ENCODE measurements at regions not wholly inside any gene's neighbourhood (a gene's known extent, or its start where the extent isn't known, plus 50 kb on each side); places are given as distances from the start of the nearest gene placed in this dataset.
"Not testable (repeated sequence)": the region's sequence is repeated elsewhere in the genome, so short reads cannot be mapped to it uniquely, and the experiment has no call there.

GRCh38 chr21:25161571-25161970 is 445.7 kb downstream of the MRPL39 start:
- no peaks in the 10 kb centered on the region for H4K20me1 ChIP-seq (replicated peaks; ENCODE audit: control insufficient read depth, extremely low read depth, insufficient read depth, low read length)
- FAIRE-seq: no peak
- H3K4me1 ChIP-seq (ENCODE audit: control insufficient read depth, extremely low read depth, insufficient read depth, low read length): no peaks in the 10 kb centered on the region
- intact Hi-C loops (cut with micrococcal nuclease) (no loop called here), dilution Hi-C loops (cut with MboI; ENCODE audit: extremely low pct_ligation_motif_present, low sequenced_read_pairs) (no loop called here)
- no TSS peak for BruUV-seq (replicated peaks)
- no peaks in the 10 kb centered on the region for H3K9me3 ChIP-seq (replicated peaks; ENCODE audit: control insufficient read depth, insufficient read depth, low read length)
- POLR2A ChIA-PET: no interaction called here
- H3K27ac ChIP-seq (ENCODE audit: insufficient read depth, low read depth, low read length): no peak overlapping the region
- no peak overlapping the region for H3K9ac ChIP-seq (replicated peaks; ENCODE audit: extremely low read depth, insufficient read depth, low read length)
- H3K27me3 ChIP-seq (ENCODE audit: control insufficient read depth in 2 of 2, insufficient read depth in 2 of 2, low read length in 2 of 2): no peaks in the 10 kb centered on the region
- CTCF ChIA-PET: no interaction called here
- no peak for TF ChIP-seq EZH2 (IDR thresholded peaks at IDR 0.05; ENCODE audit: borderline replicate concordance, low read depth, low read length, severe bottlenecking)
- no peak for TF ChIP-seq GATA2 (IDR thresholded peaks at IDR 0.05; ENCODE audit: insufficient read depth, insufficient read length, low read depth, low read length)
- TF ChIP-seq MAX (IDR thresholded peaks at IDR 0.05; ENCODE audit: insufficient read depth, insufficient read length): no peak
- no peak for TF ChIP-seq POLR2A (IDR thresholded peaks at IDR 0.05; ENCODE audit: low read depth, low read length)
- no peak for TF ChIP-seq FOS (IDR thresholded peaks at IDR 0.05; ENCODE audit: borderline replicate concordance, insufficient read depth, low read length)
- TF ChIP-seq MYC (IDR thresholded peaks at IDR 0.05; ENCODE audit: low read depth, low read length): no peak
- TF ChIP-seq POLR2AphosphoS5 (IDR thresholded peaks at IDR 0.05; ENCODE audit: insufficient read depth, low read depth, low read length): no peak
- TF ChIP-seq JUN (IDR thresholded peaks at IDR 0.05; ENCODE audit: borderline replicate concordance, insufficient read depth, insufficient read length, low read depth): no peak
- no peak for TF ChIP-seq CTCF (IDR thresholded peaks at IDR 0.05; ENCODE audit: extremely low read depth in 1 of 2, insufficient read depth in 1 of 2, low read depth in 1 of 2, low read length in 2 of 2)
- no peak for DNase-seq (ENCODE audit: low read depth, low spot score)
- no peaks in the 10 kb centered on the region for H3K79me2 ChIP-seq (ENCODE audit: control insufficient read depth, insufficient read depth, low read length)
- H3K36me3 ChIP-seq (ENCODE audit: control insufficient read depth in 2 of 2, extremely low read depth in 1 of 2, insufficient read depth in 2 of 2, low read length in 2 of 2): no peaks in the 10 kb centered on the region
- no peak overlapping the region for H3K4me3 ChIP-seq (replicated peaks in 1 of 3; ENCODE audit: insufficient read depth in 1 of 3, low read depth in 1 of 3, low read length in 3 of 3)
- no peaks in the 10 kb centered on the region for H3K9me1 ChIP-seq (replicated peaks; ENCODE audit: control insufficient read depth, extremely low read depth, insufficient read depth, low read length)
- no peak overlapping the region for H2AFZ ChIP-seq (ENCODE audit: low read depth, low read length)
- no peak overlapping the region for H3K4me2 ChIP-seq (ENCODE audit: insufficient read depth, low read length)

GRCh38 chr21:25155020-25155419 is 452.3 kb downstream of the MRPL39 start:
- dilution Hi-C loops (cut with MboI; ENCODE audit: extremely low pct_ligation_motif_present, low sequenced_read_pairs); CTCF ChIA-PET; H3K9me3 ChIP-seq (replicated peaks; ENCODE audit: control insufficient read depth, insufficient read depth, low read length); intact Hi-C loops (cut with micrococcal nuclease); H3K4me2 ChIP-seq (ENCODE audit: insufficient read depth, low read length); H3K4me3 ChIP-seq (replicated peaks in 1 of 3; ENCODE audit: insufficient read depth in 1 of 3, low read depth in 1 of 3, low read length in 3 of 3); H3K9me1 ChIP-seq (replicated peaks; ENCODE audit: control insufficient read depth, extremely low read depth, insufficient read depth, low read length); H3K79me2 ChIP-seq (ENCODE audit: control insufficient read depth, insufficient read depth, low read length); FAIRE-seq; H3K27ac ChIP-seq (ENCODE audit: insufficient read depth, low read depth, low read length); POLR2A ChIA-PET; BruUV-seq (replicated peaks); H3K9ac ChIP-seq (replicated peaks; ENCODE audit: extremely low read depth, insufficient read depth, low read length); H3K4me1 ChIP-seq (ENCODE audit: control insufficient read depth, extremely low read depth, insufficient read depth, low read length); H2AFZ ChIP-seq (ENCODE audit: low read depth, low read length); H3K27me3 ChIP-seq (ENCODE audit: control insufficient read depth in 2 of 2, insufficient read depth in 2 of 2, low read length in 2 of 2); H4K20me1 ChIP-seq (replicated peaks; ENCODE audit: control insufficient read depth, extremely low read depth, insufficient read depth, low read length); DNase-seq (ENCODE audit: low read depth, low spot score); H3K36me3 ChIP-seq (ENCODE audit: control insufficient read depth in 2 of 2, extremely low read depth in 1 of 2, insufficient read depth in 2 of 2, low read length in 2 of 2): not testable (repeated sequence)

Data from endothelial cell of umbilical vein (primary cell).